ENCODE measurements at regions not wholly inside any gene's neighbourhood (a gene's known extent, or its start where the extent isn't known, plus 50 kb on each side); places are given as distances from the start of the nearest gene placed in this dataset.
"Not testable (repeated sequence)": the region's sequence is repeated elsewhere in the genome, so short reads cannot be mapped to it uniquely, and the experiment has no call there.

DNA sequence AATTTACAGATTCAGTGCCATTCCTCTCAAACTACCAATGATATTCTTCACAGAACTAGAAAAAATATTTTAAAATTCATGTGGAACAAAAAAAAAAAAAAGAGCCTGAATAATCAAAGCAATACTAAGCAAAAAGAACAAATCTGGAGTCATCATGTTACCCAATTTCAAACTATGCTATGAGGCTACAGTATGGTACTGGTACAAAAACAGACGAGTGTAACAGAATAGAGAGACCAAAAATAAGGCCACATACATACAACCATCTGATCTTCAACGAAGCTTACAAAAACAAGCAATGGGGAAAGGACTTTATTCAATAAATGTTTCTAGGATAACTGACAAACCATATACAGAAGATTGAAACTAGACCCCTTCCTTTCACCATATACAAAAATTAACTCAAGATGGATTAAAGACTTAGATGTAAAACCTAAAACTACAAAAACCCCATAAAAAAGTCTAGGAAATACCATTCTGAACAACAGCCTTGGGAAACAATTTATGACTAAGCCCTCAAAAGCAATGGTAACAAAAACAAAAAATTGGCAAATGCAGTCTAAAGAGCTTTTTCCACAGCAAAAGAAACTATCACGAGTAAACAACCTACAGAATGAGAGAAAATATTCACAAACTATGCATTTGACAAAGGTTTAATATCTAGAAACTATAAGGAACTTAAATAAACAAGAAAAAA is 207.7 kb downstream of the PTN start:
- Mint-ChIP-seq H3K4me1 (no peaks in the 10 kb centered on the region), H3K27ac (no peak overlapping the region), H3K36me3 (no peaks in the 10 kb centered on the region), H3K4me3 (no peak overlapping the region), H3K9me3 (peaks cover 0 to 8% (median 5%) of the 10 kb centered on the region in 3 donors), H3K27me3 (no peaks in the 10 kb centered on the region)

DNA sequence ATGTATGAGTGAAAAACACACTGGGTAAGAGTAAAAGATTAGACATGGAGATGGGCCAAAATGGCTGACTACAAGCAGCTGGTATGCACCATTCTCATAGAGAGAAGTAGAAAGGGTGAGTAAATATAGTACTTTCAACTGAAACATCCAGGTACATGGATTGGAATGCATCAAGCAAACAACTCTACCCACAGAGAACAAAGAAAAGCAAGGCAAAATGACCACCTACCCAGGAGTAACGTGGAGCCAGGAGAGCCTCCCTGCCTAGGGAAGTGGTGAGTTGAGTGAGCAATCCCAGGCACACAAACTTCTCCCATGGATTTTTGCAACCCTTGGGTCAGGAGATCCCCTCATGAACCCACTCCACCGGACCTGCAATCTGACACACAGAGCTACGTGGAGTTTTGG is 212.8 kb downstream of the PTN start:
- Mint-ChIP-seq H3K4me3 (no peak overlapping the region), H3K4me1 (no peaks in the 10 kb centered on the region)

DNA sequence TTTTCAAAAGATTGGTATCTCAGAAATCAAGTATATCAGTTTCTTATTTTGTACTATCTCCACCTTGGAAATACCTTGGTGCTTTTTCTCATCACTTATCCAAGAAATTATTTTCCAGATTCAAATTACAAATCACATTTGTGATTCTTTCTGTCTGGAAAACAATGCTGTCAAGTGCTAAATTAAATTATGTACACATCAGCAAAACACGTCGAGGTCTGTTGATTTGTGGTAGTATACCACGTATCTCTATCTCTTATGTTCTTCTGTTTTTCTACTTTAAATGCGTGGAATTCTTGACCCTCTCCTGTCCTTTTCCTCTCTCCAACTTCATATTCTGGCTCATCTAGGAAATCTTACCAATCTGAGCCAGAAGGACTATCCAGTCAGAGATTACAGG is 214.5 kb downstream of the PTN start:
- H3K4me3 Mint-ChIP-seq = no peak overlapping the region
- peaks cover 0 to 11% (median 9%) of the 10 kb centered on the region in 3 donors for H3K9me3 Mint-ChIP-seq
- H3K4me1 Mint-ChIP-seq = no peaks in the 10 kb centered on the region
- no peaks in the 10 kb centered on the region for H3K27me3 Mint-ChIP-seq
- no peak overlapping the region for H3K27ac Mint-ChIP-seq
- H3K36me3 Mint-ChIP-seq = no peaks in the 10 kb centered on the region

More for the DNA sequence above, 212.8 kb downstream of the PTN start:
- Mint-ChIP-seq H3K27me3 (no peaks in the 10 kb centered on the region), H3K27ac (no peak overlapping the region), H3K9me3 (peaks cover 0 to 13% (median 9%) of the 10 kb centered on the region in 3 donors), H3K36me3 (no peaks in the 10 kb centered on the region)

DNA sequence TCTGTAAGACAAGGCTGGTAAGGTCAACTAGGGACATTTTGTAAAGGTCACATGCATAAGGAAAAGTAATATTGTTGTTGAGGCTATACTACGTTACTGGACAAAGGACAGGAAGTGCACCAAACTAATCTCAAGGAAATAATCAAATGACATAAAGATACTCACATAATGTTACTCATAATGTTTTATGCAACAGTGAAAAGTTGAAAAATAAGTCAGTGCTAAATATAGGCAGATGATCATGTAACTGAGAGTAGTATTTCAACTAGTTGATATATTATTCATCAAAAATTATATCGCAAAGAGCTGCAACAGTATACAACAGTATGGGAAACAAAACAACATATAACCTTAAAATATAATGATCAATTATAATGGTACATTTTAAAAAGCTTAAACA is 215.7 kb downstream of the PTN start:
- no peaks in the 10 kb centered on the region for H3K27me3 Mint-ChIP-seq
- peaks cover 0 to 6% (median 4%) of the 10 kb centered on the region in 3 donors for H3K9me3 Mint-ChIP-seq
- H3K36me3 Mint-ChIP-seq = no peaks in the 10 kb centered on the region
- no peak overlapping the region for H3K27ac Mint-ChIP-seq
- no peaks in the 10 kb centered on the region for H3K4me1 Mint-ChIP-seq
- H3K4me3 Mint-ChIP-seq = no peak overlapping the region

DNA sequence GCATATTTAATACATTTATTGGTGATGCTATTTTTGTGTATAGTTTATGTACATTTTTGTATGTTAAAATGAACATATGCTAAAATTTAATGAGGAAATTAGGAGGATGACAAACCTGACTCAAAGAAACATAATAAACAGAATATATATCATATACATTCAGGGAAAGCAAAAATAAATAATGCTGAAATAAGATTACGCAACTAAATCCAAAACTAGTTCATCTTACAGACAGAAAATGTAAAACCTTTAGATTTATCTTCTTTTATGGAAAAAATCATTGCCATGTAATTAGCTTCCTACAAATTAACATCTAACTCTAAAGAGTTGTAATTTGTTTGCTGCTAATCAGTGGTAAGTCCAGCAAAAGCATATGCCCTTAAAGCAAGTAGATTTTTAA is 216.5 kb downstream of the PTN start:
- H3K9me3 Mint-ChIP-seq = peaks cover 0 to 6% (median 4%) of the 10 kb centered on the region in 3 donors
- no peaks in the 10 kb centered on the region for H3K4me1 Mint-ChIP-seq
- H3K36me3 Mint-ChIP-seq = no peaks in the 10 kb centered on the region
- H3K4me3 Mint-ChIP-seq = no peak overlapping the region
- H3K27me3 Mint-ChIP-seq = no peaks in the 10 kb centered on the region
- no peak overlapping the region for H3K27ac Mint-ChIP-seq

DNA sequence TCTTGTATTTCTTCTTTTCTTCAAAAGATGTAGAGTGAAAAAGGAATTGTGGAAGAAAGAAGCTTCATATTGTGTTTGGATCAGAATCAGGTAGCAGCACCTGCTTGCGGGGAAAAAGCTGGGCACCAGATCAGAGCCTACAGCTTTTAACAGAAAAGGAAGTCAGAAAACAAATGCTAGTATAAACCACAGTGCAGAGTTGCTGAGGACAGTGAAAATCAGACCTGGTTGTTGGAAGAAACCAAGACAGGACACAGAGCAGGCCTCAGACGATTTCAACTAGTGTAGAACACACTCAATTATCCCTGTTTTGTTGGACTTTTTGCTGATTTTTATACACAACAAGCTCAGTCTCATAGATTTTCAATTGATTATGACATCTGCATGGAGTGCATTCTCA is 221.4 kb downstream of the PTN start:
- no peak overlapping the region for H3K4me3 Mint-ChIP-seq
- H3K4me1 Mint-ChIP-seq = no peaks in the 10 kb centered on the region
- H3K27me3 Mint-ChIP-seq = no peaks in the 10 kb centered on the region
- H3K36me3 Mint-ChIP-seq = no peaks in the 10 kb centered on the region
- peaks cover 0 to 2% (median 0%) of the 10 kb centered on the region in 3 donors for H3K9me3 Mint-ChIP-seq
- no peak overlapping the region for H3K27ac Mint-ChIP-seq

DNA sequence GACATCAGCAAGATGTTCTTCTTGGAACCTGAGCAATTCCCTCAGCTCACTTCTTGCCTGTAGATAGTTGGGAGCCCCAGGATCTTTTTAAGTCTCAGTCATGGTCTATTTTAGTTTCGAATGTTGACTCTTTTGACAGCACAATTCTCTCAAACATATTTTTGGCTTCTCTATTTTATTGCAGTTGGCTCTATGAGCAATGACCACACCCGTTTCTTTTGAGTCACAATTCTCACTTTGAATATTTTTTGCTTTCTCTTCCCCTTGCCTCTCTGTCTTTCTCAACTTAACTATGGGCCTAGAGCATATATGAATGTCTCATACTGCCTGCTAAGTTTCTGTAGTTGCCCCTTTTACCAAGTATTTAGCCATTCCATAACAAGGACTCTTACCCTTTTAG is 222.8 kb downstream of the PTN start:
- no peak overlapping the region for H3K27ac Mint-ChIP-seq
- no peak overlapping the region for H3K4me3 Mint-ChIP-seq
- no peaks in the 10 kb centered on the region for H3K27me3 Mint-ChIP-seq
- H3K4me1 Mint-ChIP-seq = no peaks in the 10 kb centered on the region
- H3K36me3 Mint-ChIP-seq = no peaks in the 10 kb centered on the region
- peaks cover 0 to 2% (median 0%) of the 10 kb centered on the region in 3 donors for H3K9me3 Mint-ChIP-seq

DNA sequence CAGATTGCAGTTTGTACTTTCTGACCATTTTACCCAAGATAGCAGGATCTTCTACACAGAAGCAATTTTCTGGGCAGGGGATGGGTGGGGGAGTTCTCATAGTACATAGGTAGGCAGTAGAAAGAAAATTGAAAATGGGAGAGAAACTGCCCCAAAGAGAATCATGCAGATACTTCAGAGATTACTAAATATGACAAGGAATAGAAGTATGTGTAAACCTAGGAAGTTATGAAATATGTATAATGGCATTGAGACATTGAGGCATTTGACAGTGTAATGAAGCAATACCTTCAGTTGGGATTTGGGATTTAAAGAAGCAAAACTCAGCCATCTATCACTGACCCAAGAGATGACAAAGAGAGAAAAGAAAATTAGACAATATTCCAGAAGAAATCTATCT is 233.0 kb downstream of the PTN start:
- H3K27ac Mint-ChIP-seq = no peak overlapping the region
- no peaks in the 10 kb centered on the region for H3K27me3 Mint-ChIP-seq
- no peaks in the 10 kb centered on the region for H3K4me1 Mint-ChIP-seq
- peaks cover 0 to 6% (median 4%) of the 10 kb centered on the region in 3 donors for H3K9me3 Mint-ChIP-seq
- no peak overlapping the region for H3K4me3 Mint-ChIP-seq
- H3K36me3 Mint-ChIP-seq = no peaks in the 10 kb centered on the region

DNA sequence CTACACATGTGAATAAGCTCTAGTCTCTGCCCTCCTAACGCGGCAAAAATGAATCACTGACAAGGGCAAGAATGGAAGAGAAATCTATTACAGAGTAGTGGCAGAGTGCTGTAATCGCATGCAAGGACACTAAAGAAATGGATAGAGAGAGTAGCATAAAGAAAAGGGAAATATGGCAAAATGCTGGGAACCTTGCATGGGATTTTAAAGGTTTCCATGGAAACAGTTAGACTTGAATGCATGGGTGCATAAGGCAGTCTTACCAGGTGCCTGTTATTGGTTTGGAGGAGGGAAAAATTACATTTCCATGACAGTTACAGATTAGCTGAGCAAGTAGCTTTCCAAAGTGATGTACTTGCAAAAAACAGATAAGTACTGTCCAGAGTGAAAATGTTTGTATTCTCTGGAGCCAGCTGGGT is 233.4 kb downstream of the PTN start:
- Mint-ChIP-seq H3K4me3 (no peak overlapping the region), H3K9me3 (peaks cover 0 to 6% (median 4%) of the 10 kb centered on the region in 3 donors), H3K27ac (no peak overlapping the region), H3K36me3 (no peaks in the 10 kb centered on the region), H3K4me1 (no peaks in the 10 kb centered on the region), H3K27me3 (no peaks in the 10 kb centered on the region)

DNA sequence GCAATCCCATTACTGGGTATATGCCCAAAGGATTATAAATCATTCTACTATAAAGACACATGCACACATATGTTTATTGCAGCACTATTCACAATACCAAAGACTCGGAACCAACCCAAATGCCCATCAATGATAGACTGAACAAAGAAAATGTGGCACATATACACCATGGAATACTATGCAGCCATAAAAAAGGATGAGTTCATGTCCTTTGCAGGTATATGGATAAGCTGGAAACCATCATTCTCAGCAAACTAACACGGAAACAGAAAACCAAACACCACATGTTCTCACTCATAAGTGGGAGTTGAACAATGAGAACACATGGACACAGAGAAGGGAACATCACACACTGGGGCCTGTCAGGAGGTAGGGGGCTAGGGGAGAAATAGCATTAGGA is 235.7 kb downstream of the PTN start:
- H3K9me3 Mint-ChIP-seq, H3K4me3 Mint-ChIP-seq, H3K27me3 Mint-ChIP-seq: not testable (repeated sequence)

DNA sequence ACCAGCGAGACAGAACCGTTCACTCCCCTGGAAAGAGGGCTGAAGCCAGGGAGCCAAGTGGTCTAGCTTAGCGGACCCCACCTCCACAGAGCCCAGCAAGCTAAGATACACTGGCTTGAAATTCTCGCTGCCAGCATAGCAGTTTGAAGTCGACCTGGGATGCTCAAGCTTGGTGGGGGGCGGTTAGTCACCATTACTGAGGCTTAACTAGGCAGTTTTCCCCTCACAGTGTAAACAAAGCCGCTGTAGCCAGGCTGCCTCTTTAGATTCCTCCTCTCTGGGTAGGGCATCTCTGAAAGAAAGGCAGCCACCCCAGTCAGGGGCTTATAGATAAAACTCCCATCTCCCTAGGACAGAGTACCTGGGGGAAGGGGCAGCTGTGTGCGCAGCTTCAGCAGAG is 235.1 kb downstream of the CHRM2 start:
- not testable (repeated sequence) for H3K4me1 Mint-ChIP-seq, H3K27ac Mint-ChIP-seq, H3K4me3 Mint-ChIP-seq, H3K27me3 Mint-ChIP-seq, H3K36me3 Mint-ChIP-seq, H3K9me3 Mint-ChIP-seq

More for the DNA sequence above, 235.7 kb downstream of the PTN start:
- not testable (repeated sequence) for H3K4me1 Mint-ChIP-seq, H3K27ac Mint-ChIP-seq, H3K36me3 Mint-ChIP-seq

DNA sequence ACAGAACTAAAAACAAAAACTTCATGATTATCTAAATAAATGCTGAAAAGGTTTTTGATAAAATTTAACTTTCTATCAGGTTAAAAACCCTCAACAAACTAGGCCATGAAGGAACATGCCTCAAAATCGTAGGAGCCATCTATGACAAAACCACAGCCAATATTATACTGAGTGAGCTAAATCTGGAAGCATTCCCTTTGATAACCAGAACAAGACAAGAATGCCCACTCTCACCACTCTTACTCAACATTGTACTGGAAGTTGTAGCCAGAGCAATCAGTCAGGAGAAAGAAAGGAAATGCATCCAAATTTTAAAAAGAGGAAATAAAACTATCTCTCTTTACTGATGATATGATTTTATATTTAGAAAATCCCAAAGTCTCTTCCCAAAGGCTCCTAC is 228.7 kb downstream of the CHRM2 start:
- Mint-ChIP-seq H3K4me3 (no peak overlapping the region), H3K9me3 (peaks cover 0 to 8% (median 8%) of the 10 kb centered on the region in 3 donors), H3K27ac (no peak overlapping the region), H3K4me1 (peaks cover 0 to 2% (median 0%) of the 10 kb centered on the region in 3 donors), H3K36me3 (no peaks in the 10 kb centered on the region), H3K27me3 (no peaks in the 10 kb centered on the region)

DNA sequence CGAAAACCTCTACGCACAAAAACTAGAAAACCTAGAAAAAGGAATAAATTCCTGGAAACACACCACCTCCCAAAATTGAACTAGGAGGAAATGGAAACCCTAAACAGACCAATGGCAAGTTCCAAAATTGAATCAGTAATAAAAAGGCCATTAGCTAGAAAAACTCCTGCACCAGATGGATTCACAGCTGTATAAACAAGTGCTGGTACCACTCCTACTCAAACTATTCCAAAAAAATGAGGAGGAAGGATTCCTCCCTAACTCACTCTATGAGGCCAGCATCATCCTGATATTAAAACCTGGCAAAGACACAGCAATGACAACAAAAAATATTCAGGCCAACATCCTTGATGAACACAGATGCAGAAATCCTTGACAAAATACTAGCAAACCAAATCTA is 228.2 kb downstream of the CHRM2 start:
- Mint-ChIP-seq H3K4me1 (no peaks in the 10 kb centered on the region), H3K36me3 (no peaks in the 10 kb centered on the region), H3K27me3 (no peaks in the 10 kb centered on the region), H3K9me3 (peaks cover 0 to 8% (median 8%) of the 10 kb centered on the region in 3 donors), H3K27ac (peak overlapping the region in 1 of 3 donors; percentile 47), H3K4me3 (no peak overlapping the region)

DNA sequence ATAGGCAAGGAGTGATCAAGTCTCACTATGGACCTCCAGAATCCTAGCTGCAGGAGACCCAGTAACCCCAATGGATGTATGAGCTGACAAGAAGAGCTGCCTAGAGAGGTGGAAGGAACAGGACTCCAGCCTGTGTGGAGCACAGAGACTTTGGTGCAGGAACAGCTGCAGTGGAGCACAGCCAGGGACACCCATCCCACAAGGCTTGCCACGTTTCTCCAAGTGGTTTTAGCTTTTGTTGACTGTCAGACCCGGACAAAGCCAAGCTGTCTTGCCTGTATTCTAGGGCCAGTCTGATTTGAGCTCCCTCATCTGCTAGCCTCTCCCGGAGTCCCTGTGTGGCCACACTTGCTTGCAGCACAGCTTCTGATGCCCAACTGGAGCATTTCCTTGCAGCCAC is 224.7 kb downstream of the CHRM2 start:
- H3K4me1 Mint-ChIP-seq = no peaks in the 10 kb centered on the region
- H3K4me3 Mint-ChIP-seq = no peak overlapping the region
- H3K27ac Mint-ChIP-seq = no peak overlapping the region
- H3K27me3 Mint-ChIP-seq = no peaks in the 10 kb centered on the region
- no peaks in the 10 kb centered on the region for H3K36me3 Mint-ChIP-seq
- H3K9me3 Mint-ChIP-seq = peaks cover 4 to 14% (median 8%) of the 10 kb centered on the region in 3 donors

DNA sequence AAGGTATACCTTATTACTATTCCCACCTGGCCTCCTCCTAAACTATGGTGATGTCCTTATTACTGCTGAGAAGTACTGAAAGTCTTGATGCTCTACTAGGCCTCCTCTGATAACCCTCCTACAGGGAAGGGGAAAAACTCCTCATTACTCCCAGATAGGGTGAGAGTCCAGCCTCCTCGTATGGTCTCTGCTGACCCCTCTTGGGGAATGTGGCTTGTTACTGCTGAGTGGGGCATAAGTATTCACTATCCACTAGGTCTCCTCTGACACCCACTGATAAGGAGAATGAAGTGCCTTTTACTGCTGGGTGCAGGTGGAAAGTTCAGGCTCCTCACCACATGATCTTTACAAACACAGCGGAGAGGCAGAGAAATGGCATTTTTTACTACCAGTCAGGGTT is 222.9 kb downstream of the CHRM2 start:
- no peak overlapping the region for H3K27ac Mint-ChIP-seq
- peaks cover 4 to 11% (median 8%) of the 10 kb centered on the region in 3 donors for H3K9me3 Mint-ChIP-seq
- no peak overlapping the region for H3K4me3 Mint-ChIP-seq
- H3K4me1 Mint-ChIP-seq = no peaks in the 10 kb centered on the region
- no peaks in the 10 kb centered on the region for H3K27me3 Mint-ChIP-seq
- H3K36me3 Mint-ChIP-seq = no peaks in the 10 kb centered on the region

DNA sequence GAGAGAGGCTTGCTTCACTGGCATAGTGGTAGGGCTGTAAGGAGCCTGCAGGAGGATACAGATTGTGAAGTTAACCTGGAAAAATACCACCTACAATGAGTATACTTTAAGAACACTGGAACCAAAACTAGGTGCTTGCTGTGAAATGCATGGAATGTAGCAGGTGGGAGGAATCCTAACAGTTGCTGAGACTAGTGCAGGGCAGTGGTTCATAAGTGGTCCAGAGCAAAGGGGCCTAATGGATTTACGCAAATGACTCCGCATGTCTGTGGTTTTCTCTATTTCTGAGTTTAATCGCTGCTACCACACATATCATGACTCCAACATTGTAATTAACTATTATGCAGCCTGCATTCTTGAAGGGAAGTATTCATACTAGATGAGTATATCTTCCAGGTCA is 218.4 kb downstream of the CHRM2 start:
- no peak overlapping the region for H3K4me3 Mint-ChIP-seq
- H3K4me1 Mint-ChIP-seq = no peaks in the 10 kb centered on the region
- no peaks in the 10 kb centered on the region for H3K36me3 Mint-ChIP-seq
- peaks cover 4 to 6% (median 5%) of the 10 kb centered on the region in 3 donors for H3K9me3 Mint-ChIP-seq
- H3K27me3 Mint-ChIP-seq = no peaks in the 10 kb centered on the region
- no peak overlapping the region for H3K27ac Mint-ChIP-seq

Measured in IgD-negative memory B cell (primary cell).